B cell (primary cell): ENCODE measurements at regions not wholly inside any gene's neighbourhood (a gene's known extent, or its start where the extent isn't known, plus 50 kb on each side); places are given as distances from the start of the nearest gene placed in this dataset.

ENCODE experiments used
- CTCF ChIP-seq: fragments of 200-600 bp; IDR thresholded peaks from one replicate; pipeline ENCODE4 v1.8.0; 2022; ENCODE audit warnings: antibody characterized with exemption, mild to moderate bottlenecking
- EZH2 ChIP-seq: IDR thresholded peaks from 2 replicates; pipeline ENCODE4 v1.6.1; 2012; ENCODE audit warnings: borderline replicate concordance, low read depth, mild to moderate bottlenecking, moderate library complexity, low read length; ENCODE audit not compliant: insufficient read depth, poor library complexity, severe bottlenecking

GRCh38 chr18:57969824-57970223 lies 74.2 kb upstream of the NEDD4L start:
- TF ChIP-seq CTCF, result no peak
- TF ChIP-seq EZH2, result no peak
